K562 (cell line): ENCODE measurements at regions not wholly inside any gene's neighbourhood (a gene's known extent, or its start where the extent isn't known, plus 50 kb on each side); places are given as distances from the start of the nearest gene placed in this dataset.

Experiments
- ATF7 ChIP-seq: fragments of 450-650 bp; IDR thresholded peaks from 2 replicates; pipeline ENCODE4 v1.7.1; 2014; ENCODE audit warnings: mild to moderate bottlenecking, moderate library complexity
- CBX3 ChIP-seq, 2 experiments: IDR thresholded peaks; 1 replicate in 1 of 2; 2 replicates in 1 of 2; pipeline ENCODE4 v1.6.1; 2012; ENCODE audit warnings: inconsistent platforms in 2 of 2, low read length in 2 of 2, borderline replicate concordance in 1 of 2, control low read depth in 1 of 2
- CTCF ChIP-seq, 3 experiments: IDR thresholded peaks in 2 of 3; conservative IDR thresholded peaks in 1 of 3; 2 replicates each; pipeline ENCODE4 v1.5.1; 2011 to 2012; ENCODE audit warnings: low read length in 3 of 3, mild to moderate bottlenecking in 3 of 3, control low read depth in 2 of 3, improper control_type of control experiment in 1 of 3, inconsistent platforms in 1 of 3, low read depth in 1 of 3, mixed read lengths in 1 of 3, moderate library complexity in 1 of 3; ENCODE audit not compliant: insufficient read depth in 2 of 3
- DEAF1 ChIP-seq: fragments of 450-650 bp; formaldehyde crosslinking; IDR thresholded peaks from 2 replicates; pipeline ENCODE4 v1.4.0; 2020; ENCODE audit warnings: mild to moderate bottlenecking, moderate library complexity
- E2F3 ChIP-seq: fragments of 250-450 bp; sonication (Bioruptor Pico); IDR thresholded peaks from 2 replicates; pipeline ENCODE4 v1.4.0; 2020; ENCODE audit warnings: mild to moderate bottlenecking
- EWSR1 ChIP-seq: fragments of 450-650 bp; IDR thresholded peaks from 2 replicates; pipeline ENCODE4 v1.6.1; 2018; ENCODE audit warnings: borderline replicate concordance, mild to moderate bottlenecking, low read depth, moderate library complexity; ENCODE audit not compliant: partially characterized antibody
- KAT8 ChIP-seq: fragments of 450-650 bp; IDR thresholded peaks from 2 replicates; pipeline ENCODE4 v1.6.1; 2016; ENCODE audit warnings: low read depth, mild to moderate bottlenecking
- KLF16 ChIP-seq: IDR thresholded peaks from 2 replicates; pipeline ENCODE4 v1.6.1; 2016; ENCODE audit warnings: antibody characterized with exemption
- PHF8 ChIP-seq: fragments of 200-600 bp; sonication (generic); IDR thresholded peaks from 2 replicates; pipeline ENCODE4 v1.6.1; 2012; ENCODE audit warnings: mixed run types, mild to moderate bottlenecking, inconsistent platforms, low read length, moderate library complexity, borderline replicate concordance
- RBM14 ChIP-seq: fragments of 200-400 bp; formaldehyde crosslinking; IDR thresholded peaks from 2 replicates; pipeline ENCODE4 v1.6.1; 2018; ENCODE audit warnings: low read depth, mild to moderate bottlenecking, low read length, moderate library complexity, borderline replicate concordance; ENCODE audit not compliant: insufficient read depth
- RBM25 ChIP-seq: fragments of 200-400 bp; formaldehyde crosslinking; IDR thresholded peaks from 2 replicates; pipeline ENCODE4 v1.6.1; 2018; ENCODE audit warnings: low read length, low read depth, moderate library complexity; ENCODE audit not compliant: severe bottlenecking
- SMAD3 ChIP-seq: fragments of 450-650 bp; formaldehyde crosslinking; conservative IDR thresholded peaks from 2 replicates; pipeline ENCODE4 v1.4.0; 2020; ENCODE audit warnings: mild to moderate bottlenecking
- SMC3 ChIP-seq: conservative IDR thresholded peaks from 2 replicates; pipeline ENCODE4 v1.6.1; 2011; ENCODE audit warnings: low read depth, low read length, improper control_type of control experiment; ENCODE audit not compliant: insufficient read depth
- ZMIZ1 ChIP-seq, 2 experiments: fragments of 150-350 bp in 1 of 2; IDR thresholded peaks; 2 replicates each; pipeline ENCODE4 v1.6.1; 2012 to 2016; ENCODE audit warnings: low read depth in 2 of 2, low read length in 2 of 2, mild to moderate bottlenecking in 1 of 2, moderate library complexity in 1 of 2

- no peak for TF ChIP-seq ZMIZ1 (IDR thresholded peaks at IDR 0.05; ENCODE audit: low read depth in 2 of 2, low read length in 2 of 2)
- TF ChIP-seq SMC3 = peak; percentile 41
- TF ChIP-seq KLF16 = 0 out of 2 replicates have a peak, but pooled peaks have one; percentile 7
- TF ChIP-seq ATF7 = no peak
- peak; percentile 51; the same call in 1 of the 2 replicates for TF ChIP-seq DEAF1 (CRISPR knock-in tag)
- TF ChIP-seq PHF8 = no peak
- no peak for TF ChIP-seq CBX3 (IDR thresholded peaks at IDR 0.05; ENCODE audit: borderline replicate concordance in 1 of 2, low read length in 2 of 2)
- TF ChIP-seq KAT8 = no peak
- TF ChIP-seq E2F3 (CRISPR knock-in tag) = no peak
- no peak for TF ChIP-seq EWSR1
- TF ChIP-seq CTCF (IDR thresholded peaks at IDR 0.05 in 2 of 3, conservative IDR thresholded peaks at IDR 0.05 in 1 of 3; ENCODE audit: insufficient read depth in 2 of 3, low read depth in 1 of 3, low read length in 3 of 3) = peak; percentile 64 to 76 (median 71)
- no peak for TF ChIP-seq RBM25
- no peak for TF ChIP-seq SMAD3
- no peak for TF ChIP-seq RBM14
These were observed 116.4 kb downstream of the TM9SF2 start (continued) for GRCh38 chr13:99617474-99618255.
